K562 (cell line): ENCODE measurements at regions not wholly inside any gene's neighbourhood (a gene's known extent, or its start where the extent isn't known, plus 50 kb on each side); places are given as distances from the start of the nearest gene placed in this dataset.

Experiments used
- CHD1 ChIP-seq: fragments of 200-600 bp; sonication (generic); IDR thresholded peaks from one replicate; pipeline ENCODE4 v1.6.1; 2012; ENCODE audit warnings: mild to moderate bottlenecking, moderate library complexity, low read length, inconsistent platforms
- ETV5 ChIP-seq: sonication (generic); formaldehyde crosslinking; IDR thresholded peaks from 2 replicates; pipeline ENCODE4 v1.4.0; 2020; ENCODE audit warnings: low read depth, mild to moderate bottlenecking, missing genetic modification reagents
- ZFP36 ChIP-seq: fragments of 150-350 bp; IDR thresholded peaks from 2 replicates; pipeline ENCODE4 v1.6.1; 2018; ENCODE audit warnings: low read length, low read depth; ENCODE audit not compliant: partially characterized antibody
- ZNF253 ChIP-seq: fragments of 250-450 bp; sonication (Bioruptor Pico); conservative IDR thresholded peaks from 2 replicates; pipeline ENCODE4 v1.6.1; 2021; ENCODE audit warnings: mild to moderate bottlenecking
- TF ChIP-seq, protein P1 (sequence below): sonication (generic); formaldehyde crosslinking; IDR thresholded peaks from 2 replicates; pipeline ENCODE4 v1.8.0; 2023; ENCODE audit warnings: mild to moderate bottlenecking, missing genetic modification reagents

DNA sequence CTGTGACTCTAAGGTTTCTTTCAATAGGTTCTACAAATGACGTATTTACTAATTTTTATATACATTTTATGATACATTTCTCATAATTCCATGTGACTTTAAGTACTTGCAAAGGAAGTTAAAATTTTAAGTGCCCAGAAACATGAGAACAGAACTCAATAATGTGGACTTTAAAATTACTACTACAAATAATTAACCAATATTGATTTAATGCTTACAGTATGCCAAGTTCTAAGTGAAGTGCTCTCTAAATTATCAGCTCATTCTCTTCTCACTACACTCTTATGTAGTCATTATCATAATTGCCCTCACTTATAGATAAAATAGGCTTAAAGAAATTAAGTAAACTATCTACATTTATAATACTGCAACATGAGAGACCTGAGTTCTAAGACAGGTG lies 1690.7 kb upstream of the CDH9 start:
- TF ChIP-seq ZFP36 (no peak), CHD1 (no peak), ETV5 (CRISPR knock-in tag) (no peak), ZNF253 (no peak)
- TF ChIP-seq, protein P1, sequence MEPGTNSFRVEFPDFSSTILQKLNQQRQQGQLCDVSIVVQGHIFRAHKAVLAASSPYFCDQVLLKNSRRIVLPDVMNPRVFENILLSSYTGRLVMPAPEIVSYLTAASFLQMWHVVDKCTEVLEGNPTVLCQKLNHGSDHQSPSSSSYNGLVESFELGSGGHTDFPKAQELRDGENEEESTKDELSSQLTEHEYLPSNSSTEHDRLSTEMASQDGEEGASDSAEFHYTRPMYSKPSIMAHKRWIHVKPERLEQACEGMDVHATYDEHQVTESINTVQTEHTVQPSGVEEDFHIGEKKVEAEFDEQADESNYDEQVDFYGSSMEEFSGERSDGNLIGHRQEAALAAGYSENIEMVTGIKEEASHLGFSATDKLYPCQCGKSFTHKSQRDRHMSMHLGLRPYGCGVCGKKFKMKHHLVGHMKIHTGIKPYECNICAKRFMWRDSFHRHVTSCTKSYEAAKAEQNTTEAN (CRISPR knock-in tag), result no peak
